H1 (cell line): ENCODE measurements at regions not wholly inside any gene's neighbourhood (a gene's known extent, or its start where the extent isn't known, plus 50 kb on each side); places are given as distances from the start of the nearest gene placed in this dataset.

Source experiments
- CTCF ChIA-PET: fragments of 300-600 bp; sonication (Branson Sonifier 250); formaldehyde crosslinking; loops from one replicate; lab custom pipeline; 2021; ENCODE audit not compliant: partially characterized antibody; lab: Charles Lee
- POLR2A ChIA-PET: fragments of 300-600 bp; sonication (Branson Sonifier 250); formaldehyde crosslinking; loops from one replicate; lab custom pipeline; 2021; ENCODE audit warnings: inconsistent platforms; ENCODE audit not compliant: partially characterized antibody; lab: Charles Lee
- DNase-seq, 2 experiments: peaks; one replicate each; pipeline versions ENCODE4 v3.0.0 to v3.0.0-alpha.2; 2010 to 2022; ENCODE audit warnings: low spot score in 2 of 2, low read depth in 1 of 2, mixed read lengths in 1 of 2
- FAIRE-seq: peaks from 2 replicates; lab custom pipeline; 2011; peaks lifted over from hg19 to GRCh38; lab: Jason Lieb, UNC
- H2AFZ ChIP-seq: 2 replicates; pipeline ENCODE4 v1.8.1; 2012; ENCODE audit warnings: low read length, inconsistent platforms
- H2AK5ac ChIP-seq: 2 replicates; pipeline ENCODE4 v1.6.1; 2013; ENCODE audit warnings: low read depth, low read length
- H2BK120ac ChIP-seq: replicated peaks from 2 replicates; pipeline ENCODE3; 2013; ENCODE audit warnings: low read depth, low read length, inconsistent platforms
- H2BK12ac ChIP-seq: 2 replicates; pipeline ENCODE4 v1.6.1; 2013; ENCODE audit warnings: low read depth, low read length
- H2BK15ac ChIP-seq: 2 replicates; pipeline ENCODE4 v1.6.1; 2013; ENCODE audit warnings: low read length
- H2BK20ac ChIP-seq: 2 replicates; pipeline ENCODE4 v1.6.1; 2013; ENCODE audit warnings: low read length
- H2BK5ac ChIP-seq: 2 replicates; pipeline ENCODE4 v1.6.1; 2013; ENCODE audit warnings: low read depth, low read length
- H3K14ac ChIP-seq: 2 replicates; pipeline ENCODE4 v1.6.1; 2013; ENCODE audit warnings: inconsistent platforms; ENCODE audit not compliant: insufficient read length
- H3K18ac ChIP-seq: 2 replicates; pipeline ENCODE4 v1.6.1; 2013; ENCODE audit warnings: low read length; ENCODE audit errors: extremely low read depth
- H3K23ac ChIP-seq: 2 replicates; pipeline ENCODE4 v1.6.1; 2013; ENCODE audit warnings: inconsistent platforms; ENCODE audit not compliant: insufficient read length
- H3K23me2 ChIP-seq: 2 replicates; pipeline ENCODE4 v1.6.1; 2013; ENCODE audit warnings: low read depth, low read length
- H3K27ac ChIP-seq: 2 replicates; pipeline ENCODE4 v1.6.1; 2011; ENCODE audit warnings: low read depth, low read length, inconsistent platforms
- H3K27me3 ChIP-seq, 4 experiments: replicated peaks in 1 of 4; 1 replicate in 1 of 4; 2 replicates in 3 of 4; pipeline versions ENCODE4 v1.6.1 to v1.8.1; 2011 to 2013; ENCODE audit warnings: low read length in 3 of 4, mild to moderate bottlenecking in 3 of 4, inconsistent platforms in 2 of 4, mixed read lengths in 2 of 4, moderate library complexity in 1 of 4; ENCODE audit not compliant: control insufficient read depth in 3 of 4, insufficient read depth in 3 of 4; ENCODE audit errors: extremely low read depth in 1 of 4
- H3K36me3 ChIP-seq, 4 experiments: 2 replicates each; pipeline versions ENCODE4 v1.6.1 to v1.8.1; 2011 to 2013; ENCODE audit warnings: mild to moderate bottlenecking in 4 of 4, low read length in 3 of 4, moderate library complexity in 2 of 4, control low read depth in 1 of 4, inconsistent platforms in 1 of 4; ENCODE audit not compliant: insufficient read depth in 4 of 4, control insufficient read depth in 2 of 4
- H3K4ac ChIP-seq: replicated peaks from 2 replicates; pipeline ENCODE3; 2013; ENCODE audit warnings: low read length, low read depth, mixed read lengths, inconsistent platforms; ENCODE audit not compliant: insufficient read length
- H3K4me1 ChIP-seq, 4 experiments: replicated peaks in 1 of 4; 1 replicate in 1 of 4; 2 replicates in 3 of 4; pipeline versions ENCODE4 v1.6.1 to v1.8.1; 2011 to 2013; ENCODE audit warnings: low read length in 3 of 4, inconsistent platforms in 2 of 4, mixed read lengths in 1 of 4; ENCODE audit not compliant: insufficient read depth in 4 of 4, control insufficient read depth in 3 of 4
- H3K4me2 ChIP-seq, 2 experiments: 2 replicates each; pipeline versions ENCODE4 v1.6.1 to v1.8.1; 2011 to 2013; ENCODE audit warnings: low read depth in 2 of 2, low read length in 2 of 2, control low read depth in 1 of 2, inconsistent platforms in 1 of 2, mild to moderate bottlenecking in 1 of 2; ENCODE audit not compliant: insufficient read depth in 1 of 2
- H3K4me3 ChIP-seq, 4 experiments: fragments of 200-600, 300-600 bp in 1 of 4; sonication (generic), shearing (Covaris generic), sonication (Bioruptor Twin) in 1 of 4; 2 replicates each; pipeline versions ENCODE4 v1.5.1 to v1.8.1; 2011 to 2016; ENCODE audit warnings: low read length in 4 of 4, low read depth in 3 of 4, control low read depth in 2 of 4, inconsistent platforms in 2 of 4, mild to moderate bottlenecking in 2 of 4, mixed read lengths in 1 of 4, moderate library complexity in 1 of 4; ENCODE audit not compliant: insufficient read depth in 2 of 4; ENCODE audit errors: extremely low read depth in 1 of 4
- H3K56ac ChIP-seq: replicated peaks from 2 replicates; pipeline ENCODE3; 2013; ENCODE audit warnings: low read depth, mild to moderate bottlenecking, mixed read lengths, low read length, inconsistent platforms; ENCODE audit not compliant: insufficient read length
- H3K79me1 ChIP-seq: 2 replicates; pipeline ENCODE4 v1.6.1; 2013; ENCODE audit warnings: low read depth, low read length, control low read depth
- H3K79me2 ChIP-seq, 2 experiments: 2 replicates each; pipeline versions ENCODE4 v1.6.1 to v1.8.1; 2012 to 2013; ENCODE audit warnings: low read length in 2 of 2, mild to moderate bottlenecking in 2 of 2, inconsistent platforms in 1 of 2; ENCODE audit not compliant: insufficient read depth in 2 of 2, control insufficient read depth in 1 of 2
- H3K9ac ChIP-seq, 4 experiments: replicated peaks in 1 of 4; 1 replicate in 1 of 4; 2 replicates in 3 of 4; pipeline versions ENCODE4 v1.6.1 to v1.8.1; 2011 to 2013; ENCODE audit warnings: low read depth in 3 of 4, low read length in 3 of 4, control low read depth in 2 of 4, mild to moderate bottlenecking in 2 of 4, moderate library complexity in 2 of 4, inconsistent platforms in 1 of 4; ENCODE audit errors: extremely low read depth in 1 of 4
- H3K9me3 ChIP-seq, 2 experiments: 2 replicates each; pipeline versions ENCODE4 v1.6.1 to v1.8.1; 2012 to 2013; ENCODE audit warnings: mild to moderate bottlenecking in 2 of 2, moderate library complexity in 2 of 2, control low read depth in 1 of 2, inconsistent platforms in 1 of 2, low read depth in 1 of 2, low read length in 1 of 2, mixed read lengths in 1 of 2; ENCODE audit not compliant: insufficient read depth in 2 of 2
- H4K20me1 ChIP-seq, 2 experiments: replicated peaks in 1 of 2; 2 replicates each; pipeline versions ENCODE3 to v1.8.1; 2011 to 2013; ENCODE audit warnings: inconsistent platforms in 2 of 2, low read length in 2 of 2, mild to moderate bottlenecking in 1 of 2; ENCODE audit not compliant: insufficient read depth in 2 of 2, control insufficient read depth in 1 of 2
- H4K5ac ChIP-seq: 2 replicates; pipeline ENCODE4 v1.6.1; 2013; ENCODE audit warnings: low read length, low read depth, mixed read lengths, inconsistent platforms; ENCODE audit not compliant: insufficient read length
- H4K8ac ChIP-seq: 2 replicates; pipeline ENCODE4 v1.8.0; 2013; ENCODE audit warnings: mild to moderate bottlenecking, moderate library complexity, low read length, inconsistent platforms; ENCODE audit not compliant: insufficient read depth; ENCODE audit errors: extremely low read depth
- H4K91ac ChIP-seq: replicated peaks from 2 replicates; pipeline ENCODE3; 2013; ENCODE audit warnings: low read length, mixed read lengths, inconsistent platforms; ENCODE audit not compliant: insufficient read length
- CBX8 ChIP-seq: fragments of 300-800, 300-1000 bp; sonication (generic); IDR thresholded peaks from 2 replicates; pipeline ENCODE4 v1.7.1; 2016; ENCODE audit warnings: low read depth, low read length, borderline replicate concordance
- CHD1 ChIP-seq: IDR thresholded peaks from 2 replicates; pipeline ENCODE4 v1.6.1; 2012; ENCODE audit warnings: low read depth, low read length, improper control_type of control experiment
- CHD2 ChIP-seq: IDR thresholded peaks from 2 replicates; pipeline ENCODE4 v1.6.1; 2012; ENCODE audit warnings: low read length, improper control_type of control experiment
- JUND ChIP-seq: IDR thresholded peaks from 2 replicates; pipeline ENCODE4 v1.6.1; 2011; ENCODE audit warnings: mild to moderate bottlenecking, improper control_type of control experiment, low read length
- KDM1A ChIP-seq: fragments of 200-600, 300-600 bp; sonication (generic); IDR thresholded peaks from 2 replicates; pipeline ENCODE4 v1.7.1; 2016; ENCODE audit warnings: mild to moderate bottlenecking, low read length, borderline replicate concordance
- NRF1 ChIP-seq: IDR thresholded peaks from 2 replicates; pipeline ENCODE4 v1.6.1; 2011; ENCODE audit warnings: mild to moderate bottlenecking, low read depth, low read length, improper control_type of control experiment
- SP2 ChIP-seq: IDR thresholded peaks from 2 replicates; pipeline ENCODE4 v1.6.1; 2012; ENCODE audit warnings: mild to moderate bottlenecking, low read length, inconsistent platforms
- TAF1 ChIP-seq: IDR thresholded peaks from 2 replicates; pipeline ENCODE4 v1.6.1; 2011; ENCODE audit warnings: mild to moderate bottlenecking, low read depth, low read length
- TEAD4 ChIP-seq: IDR thresholded peaks from 2 replicates; pipeline ENCODE4 v1.6.1; 2012; ENCODE audit warnings: low read depth, low read length, inconsistent platforms, mixed read lengths
- ZNF274 ChIP-seq: IDR thresholded peaks from 2 replicates; pipeline ENCODE4 v1.7.0; 2012; ENCODE audit warnings: low read length, borderline replicate concordance; ENCODE audit errors: extremely low read depth
- WGBS, 2 experiments: shearing (Covaris generic) in 1 of 2; methylation state at CpG; one replicate each; pipeline versions ENCODE4 v1.1.6 to v1.1.7; 2013 to 2015; ENCODE audit warnings: low lambda C conversion rate in 2 of 2, mixed read lengths in 2 of 2, inconsistent platforms in 1 of 2, low coverage in 1 of 2, missing lambda C conversion rate in 1 of 2; ENCODE audit not compliant: insufficient replicate concordance in 2 of 2, insufficient coverage in 1 of 2, insufficient read length in 1 of 2; ENCODE audit errors: extremely low coverage in 1 of 2, missing lambda C conversion rate in 1 of 2; 5-methylcytosine and 5-hydroxymethylcytosine counted together
- TF ChIP-seq, protein P1 (sequence below): IDR thresholded peaks from 2 replicates; pipeline ENCODE4 v1.6.1; 2011; ENCODE audit warnings: low read length, improper control_type of control experiment
- TF ChIP-seq, protein P2 (sequence below): IDR thresholded peaks from 2 replicates; pipeline ENCODE4 v1.6.1; 2012; ENCODE audit warnings: inconsistent platforms
- TF ChIP-seq, protein P3 (sequence below): IDR thresholded peaks from 2 replicates; pipeline ENCODE4 v1.6.1; 2012; ENCODE audit warnings: inconsistent platforms

DNA sequence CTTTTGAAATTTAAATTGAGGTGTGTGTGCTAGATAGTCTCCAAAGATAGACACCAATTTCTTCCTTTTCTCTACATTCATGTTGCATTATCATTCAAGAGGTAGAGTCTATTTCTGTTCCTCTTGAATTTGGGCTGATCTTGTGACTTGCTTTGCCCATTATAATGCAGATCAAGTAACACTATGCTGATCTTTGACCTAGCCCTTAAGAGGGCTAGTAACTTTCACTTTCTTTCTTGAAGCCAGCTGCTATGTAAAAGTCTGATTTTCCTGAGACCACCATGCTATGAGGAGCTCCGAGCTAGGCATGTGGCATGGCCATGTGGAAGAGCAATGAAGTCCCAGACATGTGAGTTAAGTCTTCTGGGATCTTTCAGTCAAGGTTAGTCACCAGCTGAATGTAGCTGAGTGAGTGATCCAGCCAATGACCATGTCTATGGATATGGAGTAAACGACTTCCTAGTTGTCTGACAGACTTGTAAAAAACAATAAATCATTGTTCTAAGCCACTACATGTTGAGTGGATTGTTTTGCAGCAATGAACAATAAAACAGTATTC lies 189.4 kb upstream of the CWC22 start:
- no peak overlapping the region for H4K8ac ChIP-seq
- no peaks in the 10 kb centered on the region for H3K9me3 ChIP-seq
- H2BK20ac ChIP-seq, result no peak overlapping the region
- H3K79me2 ChIP-seq, result no peaks in the 10 kb centered on the region
- no peak overlapping the region for H2BK5ac ChIP-seq
- 0 out of 2 replicates have a peak overlapping the region, but pooled peaks have one; percentile 22 for H3K27ac ChIP-seq
- H2BK12ac ChIP-seq, result no peak overlapping the region
- POLR2A ChIA-PET, result no interaction called here
- no peaks in the 10 kb centered on the region for H3K36me3 ChIP-seq
- H3K23me2 ChIP-seq, result no peaks in the 10 kb centered on the region
- H3K27me3 ChIP-seq, result no peaks in the 10 kb centered on the region
- DNase-seq, result no peak
- peak overlapping the region in 1 of 4 experiments; percentile 32; a peak in 1 of 8 replicates for H3K4me3 ChIP-seq
- no peak overlapping the region for H4K5ac ChIP-seq
- no peak overlapping the region for H3K23ac ChIP-seq
- H3K14ac ChIP-seq, result no peak overlapping the region
- H3K9ac ChIP-seq, result no peak overlapping the region
- WGBS, 2 experiments, result 90% methylated on average over 2 of the region's 2 CpGs; no CpG with 5 or more reads in 1 of the 2 experiments
- no peak overlapping the region for H3K4ac ChIP-seq
- peaks cover 0 to 8% (median 2%) of the 10 kb centered on the region in 4 experiments; a peak in 4 of 7 replicates for H3K4me1 ChIP-seq
- H3K18ac ChIP-seq, result no peak overlapping the region
- H3K4me2 ChIP-seq, result peak overlapping the region; percentile 34 to 45; a peak in 3 of 4 replicates
- H3K56ac ChIP-seq, result no peak overlapping the region
- no peak overlapping the region for H2BK15ac ChIP-seq
- H2BK120ac ChIP-seq, result peak overlapping the region; percentile 44
- FAIRE-seq, result peak; percentile 84
- no peaks in the 10 kb centered on the region for H4K20me1 ChIP-seq
- H3K79me1 ChIP-seq, result no peaks in the 10 kb centered on the region
- no peak overlapping the region for H2AK5ac ChIP-seq
- CTCF ChIA-PET, result no interaction called here
- H2AFZ ChIP-seq, result peak overlapping the region; percentile 71
- peak overlapping the region; percentile 44 for H4K91ac ChIP-seq
- TF ChIP-seq TEAD4, result no peak
- no peak for TF ChIP-seq ZNF274
- TF ChIP-seq CHD1, result no peak
- TF ChIP-seq, protein P1, sequence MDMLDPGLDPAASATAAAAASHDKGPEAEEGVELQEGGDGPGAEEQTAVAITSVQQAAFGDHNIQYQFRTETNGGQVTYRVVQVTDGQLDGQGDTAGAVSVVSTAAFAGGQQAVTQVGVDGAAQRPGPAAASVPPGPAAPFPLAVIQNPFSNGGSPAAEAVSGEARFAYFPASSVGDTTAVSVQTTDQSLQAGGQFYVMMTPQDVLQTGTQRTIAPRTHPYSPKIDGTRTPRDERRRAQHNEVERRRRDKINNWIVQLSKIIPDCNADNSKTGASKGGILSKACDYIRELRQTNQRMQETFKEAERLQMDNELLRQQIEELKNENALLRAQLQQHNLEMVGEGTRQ, result no peak
- no peak for TF ChIP-seq KDM1A
- TF ChIP-seq TAF1, result no peak
- no peak for TF ChIP-seq SP2
- TF ChIP-seq, protein P2, sequence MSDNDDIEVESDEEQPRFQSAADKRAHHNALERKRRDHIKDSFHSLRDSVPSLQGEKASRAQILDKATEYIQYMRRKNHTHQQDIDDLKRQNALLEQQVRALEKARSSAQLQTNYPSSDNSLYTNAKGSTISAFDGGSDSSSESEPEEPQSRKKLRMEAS, result peak; percentile 80
- TF ChIP-seq CBX8, result no peak
- TF ChIP-seq, protein P3, sequence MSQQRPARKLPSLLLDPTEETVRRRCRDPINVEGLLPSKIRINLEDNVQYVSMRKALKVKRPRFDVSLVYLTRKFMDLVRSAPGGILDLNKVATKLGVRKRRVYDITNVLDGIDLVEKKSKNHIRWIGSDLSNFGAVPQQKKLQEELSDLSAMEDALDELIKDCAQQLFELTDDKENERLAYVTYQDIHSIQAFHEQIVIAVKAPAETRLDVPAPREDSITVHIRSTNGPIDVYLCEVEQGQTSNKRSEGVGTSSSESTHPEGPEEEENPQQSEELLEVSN, result peak; percentile 46; the same call in 1 of the 2 replicates
- TF ChIP-seq JUND, result no peak
- no peak for TF ChIP-seq NRF1
- TF ChIP-seq CHD2, result no peak
